ENCODE measurements at regions not wholly inside any gene's neighbourhood (a gene's known extent, or its start where the extent isn't known, plus 50 kb on each side); places are given as distances from the start of the nearest gene placed in this dataset.

DNA sequence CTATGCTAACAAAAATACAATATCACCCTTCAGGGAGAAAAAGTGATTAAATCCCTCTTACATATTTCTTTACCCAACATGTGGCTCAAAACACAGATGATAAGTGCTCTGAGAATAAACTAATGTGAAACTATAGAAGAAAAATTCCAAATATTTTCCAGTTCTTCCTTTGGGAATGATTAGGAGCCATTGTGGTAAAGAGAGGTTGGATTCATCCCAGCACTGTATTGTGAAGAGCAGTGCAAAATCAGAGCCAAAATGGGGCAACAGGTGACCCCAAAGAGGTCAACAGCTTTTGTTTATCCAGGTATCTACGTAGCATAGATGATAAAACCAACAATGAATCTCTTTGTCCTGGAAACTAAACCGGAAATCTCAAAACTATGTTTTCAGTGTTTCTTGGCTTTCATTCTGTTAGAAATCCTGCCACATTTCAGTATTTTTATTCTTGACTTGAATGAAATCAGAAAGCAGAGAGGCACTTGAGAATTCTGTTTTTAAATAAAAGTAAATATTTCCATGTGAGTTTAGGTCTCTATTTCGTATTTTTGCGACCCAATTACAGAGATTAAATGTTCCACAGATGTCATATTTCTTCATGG, 120.4 kb upstream of the FST start:
- no peaks in the 10 kb centered on the region for H3K4me1 ChIP-seq (replicated peaks)
- no peak overlapping the region for H3K4me3 ChIP-seq
- no peak overlapping the region for H3K27ac ChIP-seq
- H3K27me3 ChIP-seq (replicated peaks; ENCODE audit: insufficient read depth) = no peaks in the 10 kb centered on the region
- intact Hi-C loops (cut with DNase I) = no loop called here
- no peaks in the 10 kb centered on the region for H3K9me3 ChIP-seq
- 51% methylated on average over 4 of the region's 4 CpGs for WGBS
- no peaks in the 10 kb centered on the region for H3K36me3 ChIP-seq
- no peak for TF ChIP-seq POLR2AphosphoS5 (IDR thresholded peaks at IDR 0.05)
- TF ChIP-seq, protein P1, sequence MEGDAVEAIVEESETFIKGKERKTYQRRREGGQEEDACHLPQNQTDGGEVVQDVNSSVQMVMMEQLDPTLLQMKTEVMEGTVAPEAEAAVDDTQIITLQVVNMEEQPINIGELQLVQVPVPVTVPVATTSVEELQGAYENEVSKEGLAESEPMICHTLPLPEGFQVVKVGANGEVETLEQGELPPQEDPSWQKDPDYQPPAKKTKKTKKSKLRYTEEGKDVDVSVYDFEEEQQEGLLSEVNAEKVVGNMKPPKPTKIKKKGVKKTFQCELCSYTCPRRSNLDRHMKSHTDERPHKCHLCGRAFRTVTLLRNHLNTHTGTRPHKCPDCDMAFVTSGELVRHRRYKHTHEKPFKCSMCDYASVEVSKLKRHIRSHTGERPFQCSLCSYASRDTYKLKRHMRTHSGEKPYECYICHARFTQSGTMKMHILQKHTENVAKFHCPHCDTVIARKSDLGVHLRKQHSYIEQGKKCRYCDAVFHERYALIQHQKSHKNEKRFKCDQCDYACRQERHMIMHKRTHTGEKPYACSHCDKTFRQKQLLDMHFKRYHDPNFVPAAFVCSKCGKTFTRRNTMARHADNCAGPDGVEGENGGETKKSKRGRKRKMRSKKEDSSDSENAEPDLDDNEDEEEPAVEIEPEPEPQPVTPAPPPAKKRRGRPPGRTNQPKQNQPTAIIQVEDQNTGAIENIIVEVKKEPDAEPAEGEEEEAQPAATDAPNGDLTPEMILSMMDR (IDR thresholded peaks at IDR 0.05) = no peak
- no peak for TF ChIP-seq POLR2A (IDR thresholded peaks at IDR 0.05)
- no peak for DNase-seq (ENCODE audit: low spot score)

DNA sequence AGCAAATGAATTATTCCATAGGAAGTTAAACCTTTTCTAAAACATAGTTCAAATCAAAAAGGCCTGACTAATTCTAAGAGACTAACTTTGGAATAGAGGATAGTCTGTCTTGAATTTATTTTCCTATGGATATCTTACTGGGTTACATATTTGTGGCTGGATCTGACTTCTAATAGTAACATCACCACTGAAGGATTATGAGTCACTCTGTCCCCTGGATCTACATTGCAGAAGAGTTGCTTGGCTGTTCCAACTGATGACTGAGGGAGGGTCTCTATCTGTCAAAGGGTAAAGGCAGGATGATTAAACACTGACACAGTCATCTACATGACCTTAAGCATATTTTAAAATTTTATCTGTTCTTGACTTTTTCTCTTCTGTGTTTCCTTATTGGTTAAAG, 119.6 kb upstream of the FST start:
- H3K27ac ChIP-seq = no peak overlapping the region

GRCh38 chr5:53361708-53362107, 118.7 kb upstream of the FST start:
- 95% methylated on average over 4 of the region's 4 CpGs for WGBS
- no peak overlapping the region for H3K27ac ChIP-seq
- intact Hi-C loops (cut with DNase I) = no loop called here

More for the DNA sequence above, 119.6 kb upstream of the FST start:
- no peaks in the 10 kb centered on the region for H3K4me1 ChIP-seq (replicated peaks)
- H3K27me3 ChIP-seq (replicated peaks; ENCODE audit: insufficient read depth) = no peaks in the 10 kb centered on the region
- H3K36me3 ChIP-seq = no peaks in the 10 kb centered on the region
- no peaks in the 10 kb centered on the region for H3K9me3 ChIP-seq
- TF ChIP-seq, protein P1 (IDR thresholded peaks at IDR 0.05) = no peak
- TF ChIP-seq POLR2A (IDR thresholded peaks at IDR 0.05) (no peak), POLR2AphosphoS5 (IDR thresholded peaks at IDR 0.05) (no peak)
- H3K4me3 ChIP-seq = no peak overlapping the region
- no peak for DNase-seq (ENCODE audit: low spot score)
- intact Hi-C loops (cut with DNase I) = no loop called here

GRCh38 chr5:53362521-53362941, 117.9 kb upstream of the FST start:
- TF ChIP-seq, protein P1 (IDR thresholded peaks at IDR 0.05) = no peak
- TF ChIP-seq POLR2AphosphoS5 (IDR thresholded peaks at IDR 0.05) = no peak
- TF ChIP-seq POLR2A (IDR thresholded peaks at IDR 0.05) = no peak
- Histone ChIP-seq H3K4me1 (replicated peaks) (no peaks in the 10 kb centered on the region), H3K36me3 (no peaks in the 10 kb centered on the region), H3K27me3 (replicated peaks; ENCODE audit: insufficient read depth) (no peaks in the 10 kb centered on the region), H3K4me3 (no peak overlapping the region), H3K9me3 (no peaks in the 10 kb centered on the region), H3K27ac (no peak overlapping the region)
- intact Hi-C loops (cut with DNase I) = no loop called here
- no peak for DNase-seq (ENCODE audit: low spot score)
- 78% methylated on average over 5 of the region's 5 CpGs for WGBS

More at GRCh38 chr5:53361708-53362107, 118.7 kb upstream of the FST start:
- Histone ChIP-seq H3K36me3 (no peaks in the 10 kb centered on the region), H3K4me3 (no peak overlapping the region), H3K9me3 (no peaks in the 10 kb centered on the region), H3K27me3 (replicated peaks; ENCODE audit: insufficient read depth) (no peaks in the 10 kb centered on the region), H3K4me1 (replicated peaks) (no peaks in the 10 kb centered on the region)
- no peak for DNase-seq (ENCODE audit: low spot score)
- TF ChIP-seq POLR2AphosphoS5 (IDR thresholded peaks at IDR 0.05) (no peak), POLR2A (IDR thresholded peaks at IDR 0.05) (no peak)
- TF ChIP-seq, protein P1 (IDR thresholded peaks at IDR 0.05) = no peak

DNA sequence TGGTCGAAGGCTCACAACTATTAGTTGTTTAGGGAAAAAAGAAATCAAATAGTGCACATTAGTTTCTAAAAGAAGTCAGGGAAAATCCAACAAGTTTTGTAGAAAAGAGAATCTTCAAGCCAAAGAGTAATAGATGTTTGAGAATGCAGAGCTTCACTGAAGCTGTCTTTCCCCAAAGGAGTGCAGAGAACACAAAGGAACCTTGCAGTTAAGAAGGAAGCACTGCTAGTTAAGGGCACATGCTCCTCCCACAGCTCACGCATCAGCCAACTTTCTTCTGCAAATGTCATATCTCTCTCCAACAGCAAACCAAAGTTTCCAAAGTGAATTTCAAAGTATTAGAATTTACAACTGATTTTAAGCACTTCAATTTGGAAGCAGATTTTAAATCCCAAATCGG, 116.4 kb upstream of the FST start:
- 70% methylated on average over 3 of the region's 3 CpGs for WGBS
- H3K9me3 ChIP-seq = no peaks in the 10 kb centered on the region
- intact Hi-C loops (cut with DNase I) = no loop called here

More for the DNA sequence above, 116.4 kb upstream of the FST start:
- H3K36me3 ChIP-seq = no peaks in the 10 kb centered on the region
- H3K27ac ChIP-seq = no peak overlapping the region
- DNase-seq (ENCODE audit: low spot score) = no peak
- no peak overlapping the region for H3K4me3 ChIP-seq
- TF ChIP-seq POLR2AphosphoS5 (IDR thresholded peaks at IDR 0.05) = no peak
- no peak for TF ChIP-seq POLR2A (IDR thresholded peaks at IDR 0.05)
- TF ChIP-seq, protein P1 (IDR thresholded peaks at IDR 0.05) = no peak
- H3K4me1 ChIP-seq (replicated peaks) = no peaks in the 10 kb centered on the region
- no peaks in the 10 kb centered on the region for H3K27me3 ChIP-seq (replicated peaks; ENCODE audit: insufficient read depth)

All from prostate gland (tissue), 2 donors.